IMR-90 (cell line): ENCODE measurements at regions not wholly inside any gene's neighbourhood (a gene's known extent, or its start where the extent isn't known, plus 50 kb on each side); places are given as distances from the start of the nearest gene placed in this dataset.

Experiments used
- ATAC-seq: fragments of 200-7000 bp; cut with Tn5 transposase; 2 replicates; pipeline ENCODE4 v1.9.1; 2020; ENCODE audit warnings: low read depth, mild to moderate bottlenecking, moderate library complexity
- BruUV-seq: library from RNA; stranded (reverse); fragments of 400-500 nt; replicated peaks from 2 replicates; lab custom pipeline; 2021; lab: Mats Ljungman, UMichigan
- CTCF ChIA-PET: fragments of 300-600 bp; formaldehyde crosslinking; extraction: SDS; loops from one replicate; lab custom pipeline; 2021; ENCODE audit warnings: antibody characterized with exemption; lab: Yijun Ruan, JAX
- POLR2A ChIA-PET: fragments of 300-600 bp; sonication (Branson Sonifier 250); formaldehyde crosslinking; loops from one replicate; lab custom pipeline; 2022; ENCODE audit warnings: antibody characterized with exemption; ENCODE audit not compliant: unreplicated experiment; lab: Charles Lee
- DNase-seq: peaks from one replicate; pipeline ENCODE4 v3.0.0; 2013
- H2AFZ ChIP-seq: replicated peaks from 2 replicates; pipeline ENCODE3; 2013; ENCODE audit warnings: low read length, mild to moderate bottlenecking; ENCODE audit not compliant: poor library complexity
- H2AK5ac ChIP-seq: 2 replicates; pipeline ENCODE4 v1.6.1; 2013; ENCODE audit warnings: low read depth, low read length, inconsistent platforms
- H2AK9ac ChIP-seq: replicated peaks from 2 replicates; pipeline ENCODE3; 2013; ENCODE audit warnings: mild to moderate bottlenecking, low read depth, low read length, moderate library complexity; ENCODE audit not compliant: poor library complexity
- H2BK120ac ChIP-seq: 2 replicates; pipeline ENCODE4 v1.6.1; 2013; ENCODE audit warnings: low read depth, low read length, inconsistent platforms
- H2BK15ac ChIP-seq: 3 replicates; pipeline ENCODE4 v1.6.1; 2013; ENCODE audit warnings: low read depth, low read length, inconsistent platforms
- H2BK20ac ChIP-seq: 2 replicates; pipeline ENCODE4 v1.6.1; 2013; ENCODE audit warnings: low read depth, mild to moderate bottlenecking, inconsistent platforms, low read length, moderate library complexity
- H2BK5ac ChIP-seq: 2 replicates; pipeline ENCODE4 v1.6.1; 2013; ENCODE audit warnings: mild to moderate bottlenecking, low read depth, low read length, inconsistent platforms; ENCODE audit not compliant: poor library complexity, severe bottlenecking
- H3K14ac ChIP-seq: replicated peaks from 2 replicates; pipeline ENCODE4 v1.6.1; 2013; ENCODE audit warnings: low read depth, low read length, inconsistent platforms
- H3K18ac ChIP-seq: 2 replicates; pipeline ENCODE4 v1.6.1; 2013; ENCODE audit warnings: low read depth, low read length, control low read depth
- H3K23ac ChIP-seq: 2 replicates; pipeline ENCODE4 v1.6.1; 2013; ENCODE audit warnings: low read depth, low read length, inconsistent platforms
- H3K27ac ChIP-seq: 2 replicates; pipeline ENCODE4 v1.5.1; 2013; ENCODE audit warnings: mild to moderate bottlenecking, control low read depth, low read length; ENCODE audit not compliant: insufficient read depth
- H3K27me3 ChIP-seq: 2 replicates; pipeline ENCODE4 v1.6.1; 2013; ENCODE audit warnings: low read length; ENCODE audit not compliant: control insufficient read depth, insufficient read depth
- H3K36me3 ChIP-seq: 2 replicates; pipeline ENCODE4 v1.6.1; 2013; ENCODE audit warnings: low read length, mixed read lengths; ENCODE audit not compliant: control insufficient read depth, insufficient read depth
- H3K4ac ChIP-seq: 2 replicates; pipeline ENCODE4 v1.6.1; 2013; ENCODE audit warnings: low read depth, low read length, inconsistent platforms
- H3K4me1 ChIP-seq: 2 replicates; pipeline ENCODE4 v1.6.1; 2013; ENCODE audit warnings: low read length, mixed read lengths; ENCODE audit not compliant: control insufficient read depth, insufficient read depth
- H3K4me2 ChIP-seq: 2 replicates; pipeline ENCODE4 v1.6.1; 2013; ENCODE audit warnings: low read depth, mild to moderate bottlenecking, control low read depth, low read length, moderate library complexity
- H3K4me3 ChIP-seq: 2 replicates; pipeline ENCODE4 v1.5.1; 2013; ENCODE audit warnings: low read depth, mild to moderate bottlenecking, control low read depth, low read length, moderate library complexity; ENCODE audit not compliant: insufficient read depth
- H3K56ac ChIP-seq: 2 replicates; pipeline ENCODE4 v1.6.1; 2013; ENCODE audit warnings: low read length, inconsistent platforms; ENCODE audit not compliant: insufficient read depth; ENCODE audit errors: extremely low read depth
- H3K79me1 ChIP-seq, 2 experiments: 2 replicates each; pipeline ENCODE4 v1.6.1; 2013; ENCODE audit warnings: low read length in 2 of 2, inconsistent platforms in 1 of 2, low read depth in 1 of 2
- H3K9ac ChIP-seq: 2 replicates; pipeline ENCODE4 v1.6.1; 2013; ENCODE audit warnings: low read depth, low read length, control low read depth
- H3K9me1 ChIP-seq: 2 replicates; pipeline ENCODE4 v1.6.1; 2013; ENCODE audit warnings: low read length, inconsistent platforms; ENCODE audit not compliant: insufficient read depth
- H3K9me3 ChIP-seq: 2 replicates; pipeline ENCODE4 v1.6.1; 2013; ENCODE audit warnings: low read length; ENCODE audit not compliant: control insufficient read depth, insufficient read depth
- H4K20me1 ChIP-seq: 2 replicates; pipeline ENCODE4 v1.6.1; 2013; ENCODE audit warnings: low read length, inconsistent platforms; ENCODE audit not compliant: insufficient read depth
- H4K5ac ChIP-seq: 2 replicates; pipeline ENCODE4 v1.6.1; 2013; ENCODE audit warnings: mild to moderate bottlenecking, low read depth, low read length, control low read depth
- H4K8ac ChIP-seq, 2 experiments: 2 replicates each; pipeline ENCODE4 v1.6.1; 2013; ENCODE audit warnings: low read depth in 2 of 2, low read length in 2 of 2, control low read depth in 1 of 2, inconsistent platforms in 1 of 2
- H4K91ac ChIP-seq: 2 replicates; pipeline ENCODE4 v1.6.1; 2013; ENCODE audit warnings: low read depth, low read length, inconsistent platforms; ENCODE audit not compliant: insufficient read depth
- BHLHE40 ChIP-seq: fragments of 150-350 bp; IDR thresholded peaks from 2 replicates; pipeline ENCODE4 v1.6.1; 2016; ENCODE audit warnings: mild to moderate bottlenecking, low read depth, low read length
- CEBPB ChIP-seq: IDR thresholded peaks from 2 replicates; pipeline ENCODE4 v1.6.1; 2012; ENCODE audit warnings: low read depth, low read length, improper control_type of control experiment
- CHD1 ChIP-seq: IDR thresholded peaks from 2 replicates; pipeline ENCODE4 v1.6.1; 2012; ENCODE audit warnings: low read depth, low read length, improper control_type of control experiment
- CTCF ChIP-seq: conservative IDR thresholded peaks from 2 replicates; pipeline ENCODE4 v1.5.1; 2012; ENCODE audit warnings: mild to moderate bottlenecking, low read depth, low read length, improper control_type of control experiment
- FOS ChIP-seq: fragments of 150-350 bp; IDR thresholded peaks from 2 replicates; pipeline ENCODE4 v1.6.1; 2016; ENCODE audit warnings: low read depth, low read length
- MAFK ChIP-seq: IDR thresholded peaks from 2 replicates; pipeline ENCODE4 v1.6.1; 2012; ENCODE audit warnings: low read depth, low read length, improper control_type of control experiment
- MAZ ChIP-seq: IDR thresholded peaks from 2 replicates; pipeline ENCODE4 v1.6.1; 2012; ENCODE audit warnings: low read depth, mild to moderate bottlenecking, low read length, improper control_type of control experiment, moderate library complexity, borderline replicate concordance
- MXI1 ChIP-seq: IDR thresholded peaks from 2 replicates; pipeline ENCODE4 v1.6.1; 2012; ENCODE audit warnings: low read depth, mild to moderate bottlenecking, low read length, moderate library complexity, borderline replicate concordance
- NFE2L2 ChIP-seq: fragments of 150-350 bp; IDR thresholded peaks from 2 replicates; pipeline ENCODE4 v1.6.1; 2016; ENCODE audit warnings: low read depth, mild to moderate bottlenecking, low read length
- POLR2A ChIP-seq: IDR thresholded peaks from 2 replicates; pipeline ENCODE4 v1.6.1; 2012; ENCODE audit warnings: mild to moderate bottlenecking, low read depth, low read length
- RAD21 ChIP-seq: IDR thresholded peaks from 2 replicates; pipeline ENCODE4 v1.6.1; 2012; ENCODE audit warnings: low read length, improper control_type of control experiment
- SMC3 ChIP-seq: fragments of 150-350 bp; IDR thresholded peaks from 2 replicates; pipeline ENCODE4 v1.6.1; 2016; ENCODE audit warnings: low read depth, mild to moderate bottlenecking, antibody characterized with exemption, low read length, moderate library complexity
- WGBS, 2 experiments: methylation state at CpG; one replicate each; pipeline versions ENCODE4 v1.1.5 to v1.1.7; 2013; ENCODE audit warnings: missing lambda C conversion rate in 2 of 2; ENCODE audit not compliant: insufficient read length in 1 of 2; ENCODE audit errors: extremely low coverage in 2 of 2; 5-methylcytosine and 5-hydroxymethylcytosine counted together
- dilution Hi-C: fragments of 300-500 bp; cut with HindIII; formaldehyde crosslinking; loops from one replicate; pipeline ENCODE4 v1.14.3; 2018; ENCODE audit warnings: low sequenced_read_pairs; ENCODE audit not compliant: unreplicated experiment
- in situ Hi-C: fragments of 300-500 bp; cut with MboI; formaldehyde crosslinking; loops from 3 replicates; pipeline ENCODE4 v1.14.3; 2019; ENCODE audit warnings: low sequenced_read_pairs, inconsistent platforms, mixed read lengths
- intact Hi-C: fragments of 100-400 bp; cut with micrococcal nuclease; formaldehyde crosslinking; loops from 2 replicates; pipeline ENCODE4 v1.10.0; 2022
- TF ChIP-seq, protein P1 (sequence below): fragments of 150-350 bp; IDR thresholded peaks from 2 replicates; pipeline ENCODE4 v1.6.1; 2017; ENCODE audit warnings: mild to moderate bottlenecking, antibody characterized with exemption, low read length, low read depth
- TF ChIP-seq, protein P2 (sequence below): fragments of 150-350 bp; IDR thresholded peaks from 2 replicates; pipeline ENCODE4 v1.6.1; 2016; ENCODE audit warnings: low read depth, mild to moderate bottlenecking, low read length, moderate library complexity, borderline replicate concordance

DNA sequence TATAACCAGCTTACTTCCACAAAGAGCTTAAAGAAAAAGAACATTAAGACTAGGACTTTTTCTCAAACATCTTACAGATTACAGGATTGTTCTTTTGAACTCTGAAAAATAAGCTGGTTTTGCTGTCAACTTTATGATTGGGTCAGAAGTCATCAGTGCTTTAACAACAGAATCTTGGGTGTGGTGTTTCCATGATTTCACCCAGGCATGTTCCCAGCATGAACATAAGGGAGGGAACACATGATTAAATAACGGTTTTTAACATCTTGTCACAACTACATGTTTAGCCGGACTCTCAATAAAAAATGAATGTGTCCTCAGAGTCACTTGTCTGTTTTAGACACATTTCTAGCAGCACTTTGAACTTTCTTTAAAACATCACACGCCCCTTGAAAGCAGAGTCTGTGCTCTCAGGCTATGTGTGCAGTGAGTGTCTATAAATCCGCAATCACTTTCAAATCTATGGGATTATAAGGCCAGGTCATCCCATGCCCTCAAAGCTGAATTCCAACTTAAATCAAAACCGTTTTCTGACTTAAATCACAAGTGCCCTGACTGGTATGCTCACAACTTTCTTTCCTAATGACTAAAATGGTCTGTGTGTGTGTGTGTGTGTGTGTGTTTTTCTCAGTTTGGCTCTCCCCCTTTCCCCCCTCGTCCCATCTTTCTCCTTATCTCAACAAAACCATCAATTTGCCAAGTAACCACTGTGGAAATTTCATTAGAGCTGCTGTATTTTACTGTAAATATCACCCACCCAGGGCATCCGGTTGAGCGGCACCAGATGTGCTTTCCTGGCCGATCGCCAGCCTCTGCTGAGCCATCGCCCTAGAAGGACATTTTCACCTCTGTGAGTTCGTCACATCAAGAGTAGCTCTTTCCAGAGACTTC is 216.8 kb upstream of the DTNBP1 start:
- H2AFZ ChIP-seq: no peak overlapping the region
- H3K79me1 ChIP-seq: no peaks in the 10 kb centered on the region
- H2AK5ac ChIP-seq: no peak overlapping the region
- H4K91ac ChIP-seq: no peak overlapping the region
- intact Hi-C loops: no loop called here
- no peaks in the 10 kb centered on the region for H3K36me3 ChIP-seq
- no peaks in the 10 kb centered on the region for H3K9me1 ChIP-seq
- peak; percentile 14; the same call in 1 of the 2 replicates for ATAC-seq
- H4K8ac ChIP-seq: no peak overlapping the region
- H3K14ac ChIP-seq: no peak overlapping the region
- no peak overlapping the region for H3K4me3 ChIP-seq
- dilution Hi-C loops: no loop called here
- H3K56ac ChIP-seq: no peak overlapping the region
- H3K4me1 ChIP-seq: peaks cover 2% of the 10 kb centered on the region; the same call in 1 of the 2 replicates
- H3K9ac ChIP-seq: no peak overlapping the region
- H2BK20ac ChIP-seq: no peak overlapping the region
- CTCF ChIA-PET: interaction anchor here (0.6 kb wide), 1 partner anchor 213 kb away, joined by 3 read pairs; no protein-coding TSS in a partner anchor
- H3K4me2 ChIP-seq: 0 out of 2 replicates have a peak overlapping the region, but pooled peaks have one; percentile 36
- no peak overlapping the region for H2BK5ac ChIP-seq
- no peak overlapping the region for H2BK15ac ChIP-seq
- H3K23ac ChIP-seq: no peak overlapping the region
- H3K27me3 ChIP-seq: peaks cover 19% of the 10 kb centered on the region
- POLR2A ChIA-PET: no interaction called here
- in situ Hi-C loops: no loop called here
- no peak overlapping the region for H3K4ac ChIP-seq
- no peak overlapping the region for H2BK120ac ChIP-seq
- TF ChIP-seq, protein P1, sequence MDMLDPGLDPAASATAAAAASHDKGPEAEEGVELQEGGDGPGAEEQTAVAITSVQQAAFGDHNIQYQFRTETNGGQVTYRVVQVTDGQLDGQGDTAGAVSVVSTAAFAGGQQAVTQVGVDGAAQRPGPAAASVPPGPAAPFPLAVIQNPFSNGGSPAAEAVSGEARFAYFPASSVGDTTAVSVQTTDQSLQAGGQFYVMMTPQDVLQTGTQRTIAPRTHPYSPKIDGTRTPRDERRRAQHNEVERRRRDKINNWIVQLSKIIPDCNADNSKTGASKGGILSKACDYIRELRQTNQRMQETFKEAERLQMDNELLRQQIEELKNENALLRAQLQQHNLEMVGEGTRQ: no peak
- TF ChIP-seq RAD21 (no peak), CEBPB (no peak), CHD1 (no peak), MAFK (no peak), NFE2L2 (no peak), MXI1 (no peak), FOS (no peak), CTCF (no peak), POLR2A (no peak), SMC3 (no peak), MAZ (no peak), BHLHE40 (no peak)
- TF ChIP-seq, protein P2, sequence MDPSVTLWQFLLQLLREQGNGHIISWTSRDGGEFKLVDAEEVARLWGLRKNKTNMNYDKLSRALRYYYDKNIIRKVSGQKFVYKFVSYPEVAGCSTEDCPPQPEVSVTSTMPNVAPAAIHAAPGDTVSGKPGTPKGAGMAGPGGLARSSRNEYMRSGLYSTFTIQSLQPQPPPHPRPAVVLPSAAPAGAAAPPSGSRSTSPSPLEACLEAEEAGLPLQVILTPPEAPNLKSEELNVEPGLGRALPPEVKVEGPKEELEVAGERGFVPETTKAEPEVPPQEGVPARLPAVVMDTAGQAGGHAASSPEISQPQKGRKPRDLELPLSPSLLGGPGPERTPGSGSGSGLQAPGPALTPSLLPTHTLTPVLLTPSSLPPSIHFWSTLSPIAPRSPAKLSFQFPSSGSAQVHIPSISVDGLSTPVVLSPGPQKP: no peak
- 17% methylated on average over 1 of the region's 12 CpGs; no CpG with 5 or more reads in 1 of the 2 experiments for WGBS, 2 experiments
- no peak overlapping the region for H2AK9ac ChIP-seq
- peak; percentile 13 for DNase-seq
- H3K27ac ChIP-seq: no peak overlapping the region
- H4K5ac ChIP-seq: no peak overlapping the region
- BruUV-seq: no TSS peak
- no peaks in the 10 kb centered on the region for H4K20me1 ChIP-seq
- H3K9me3 ChIP-seq: no peaks in the 10 kb centered on the region
- H3K18ac ChIP-seq: no peak overlapping the region
